CD14-positive monocyte (primary cell): ENCODE measurements at regions not wholly inside any gene's neighbourhood (a gene's known extent, or its start where the extent isn't known, plus 50 kb on each side); places are given as distances from the start of the nearest gene placed in this dataset.

Source experiments
- DNase-seq, 3 donors: peaks; one replicate each; pipeline ENCODE4 v3.0.0-alpha.2; 2011 to 2022
- H2AFZ ChIP-seq: 2 replicates; pipeline ENCODE4 v1.6.0; 2012; ENCODE audit warnings: mild to moderate bottlenecking, low read depth, low read length, inconsistent platforms; ENCODE audit not compliant: insufficient read depth, poor library complexity, severe bottlenecking
- H3K27ac ChIP-seq, 2 donors: 1 replicate in 1 of 2; 2 replicates in 1 of 2; pipeline ENCODE4 v1.5.1; 2012 to 2013; ENCODE audit warnings: low read length in 2 of 2, control low read depth in 1 of 2, inconsistent platforms in 1 of 2, low read depth in 1 of 2, mild to moderate bottlenecking in 1 of 2
- H3K27me3 ChIP-seq, 2 donors: one replicate each; pipeline versions ENCODE4 v1.6.0 to v1.6.1; 2011 to 2013; ENCODE audit warnings: low read length in 2 of 2; ENCODE audit not compliant: control insufficient read depth in 2 of 2, insufficient read depth in 2 of 2
- H3K36me3 ChIP-seq, 2 donors: replicated peaks in 1 of 2; 1 replicate in 1 of 2; 2 replicates in 1 of 2; pipeline versions ENCODE4 v1.5.1 to v1.6.1; 2012 to 2013; ENCODE audit warnings: low read length in 2 of 2, control low read depth in 1 of 2, inconsistent platforms in 1 of 2, mild to moderate bottlenecking in 1 of 2; ENCODE audit not compliant: insufficient read depth in 2 of 2, control insufficient read depth in 1 of 2
- H3K4me1 ChIP-seq, 2 donors: 1 replicate in 1 of 2; 2 replicates in 1 of 2; pipeline versions ENCODE4 v1.5.1 to v1.6.1; 2012 to 2013; ENCODE audit warnings: low read length in 2 of 2, control low read depth in 1 of 2, inconsistent platforms in 1 of 2, mild to moderate bottlenecking in 1 of 2, moderate library complexity in 1 of 2; ENCODE audit not compliant: insufficient read depth in 2 of 2, control insufficient read depth in 1 of 2
- H3K4me2 ChIP-seq: replicated peaks from 2 replicates; pipeline ENCODE3; 2012; ENCODE audit warnings: low read length, moderate library complexity, mild to moderate bottlenecking; ENCODE audit not compliant: poor library complexity, severe bottlenecking; ENCODE audit errors: extremely low read depth
- H3K4me3 ChIP-seq, 3 experiments: fragments of 200-600 bp in 1 of 3; sonication (generic) in 1 of 3; replicated peaks in 1 of 3; 1 replicate in 2 of 3; 2 replicates in 1 of 3; pipeline ENCODE4 v1.5.1; 2011 to 2013; ENCODE audit warnings: low read length in 3 of 3, mild to moderate bottlenecking in 3 of 3, control low read depth in 2 of 3, low read depth in 2 of 3, inconsistent platforms in 1 of 3, moderate library complexity in 1 of 3
- H3K79me2 ChIP-seq: 2 replicates; pipeline ENCODE4 v1.6.0; 2012; ENCODE audit warnings: mild to moderate bottlenecking, control low read depth, inconsistent platforms, low read length, moderate library complexity; ENCODE audit not compliant: insufficient read depth
- H3K9ac ChIP-seq: 2 replicates; pipeline ENCODE4 v1.6.0; 2017; ENCODE audit warnings: low read length, mild to moderate bottlenecking; ENCODE audit not compliant: insufficient read depth, poor library complexity, severe bottlenecking
- H3K9me3 ChIP-seq, 2 donors: replicated peaks in 1 of 2; 1 replicate in 1 of 2; 2 replicates in 1 of 2; pipeline versions ENCODE4 v1.5.1 to v1.6.1; 2012 to 2013; ENCODE audit warnings: low read length in 2 of 2, control low read depth in 1 of 2; ENCODE audit not compliant: control insufficient read depth in 1 of 2, insufficient read depth in 1 of 2
- H4K20me1 ChIP-seq: 2 replicates; pipeline ENCODE4 v1.6.0; 2012; ENCODE audit warnings: mild to moderate bottlenecking, low read length, control low read depth, moderate library complexity; ENCODE audit not compliant: insufficient read depth
- H3K27ac Mint-ChIP-seq, 7 donors: one replicate each; pipeline ENCODE4 v1.8.0; 2020; ENCODE audit warnings: mild to moderate bottlenecking in 7 of 7, mixed read lengths in 7 of 7, moderate library complexity in 6 of 7, inconsistent platforms in 2 of 7
- H3K27me3 Mint-ChIP-seq, 3 donors: one replicate each; pipeline ENCODE4 v1.8.0; 2021 to 2022; ENCODE audit warnings: low read depth in 3 of 3, mild to moderate bottlenecking in 3 of 3, mixed read lengths in 3 of 3, moderate library complexity in 3 of 3, inconsistent platforms in 1 of 3
- H3K36me3 Mint-ChIP-seq, 2 donors: one replicate each; pipeline ENCODE4 v1.8.0; 2020; ENCODE audit warnings: mixed read lengths in 2 of 2, inconsistent platforms in 1 of 2, mild to moderate bottlenecking in 1 of 2
- H3K4me1 Mint-ChIP-seq: one replicate; pipeline ENCODE4 v1.8.0; 2020; ENCODE audit warnings: mild to moderate bottlenecking, mixed read lengths
- H3K4me3 Mint-ChIP-seq, 2 donors: one replicate each; pipeline ENCODE4 v1.8.0; 2020; ENCODE audit warnings: mild to moderate bottlenecking in 2 of 2, mixed read lengths in 2 of 2, moderate library complexity in 1 of 2
- H3K9me3 Mint-ChIP-seq, 7 donors: one replicate each; pipeline ENCODE4 v1.8.0; 2020 to 2022; ENCODE audit warnings: mixed read lengths in 7 of 7, mild to moderate bottlenecking in 6 of 7, moderate library complexity in 6 of 7, inconsistent platforms in 2 of 7
- WGBS: methylation state at CpG from one replicate; pipeline ENCODE4 v1.1.5; 2013; ENCODE audit warnings: missing lambda C conversion rate; ENCODE audit not compliant: insufficient coverage; 5-methylcytosine and 5-hydroxymethylcytosine counted together
- intact Hi-C, 2 donors: fragments of 100-400 bp; cut with micrococcal nuclease; formaldehyde crosslinking; loops; one replicate each; pipeline versions ENCODE4 v1.15.0 to v1.15.1; 2023
- TF ChIP-seq, protein P1 (sequence below): fragments of 200-600 bp; IDR thresholded peaks from one replicate; pipeline ENCODE4 v1.8.0; 2022; ENCODE audit warnings: antibody characterized with exemption, mild to moderate bottlenecking

DNA sequence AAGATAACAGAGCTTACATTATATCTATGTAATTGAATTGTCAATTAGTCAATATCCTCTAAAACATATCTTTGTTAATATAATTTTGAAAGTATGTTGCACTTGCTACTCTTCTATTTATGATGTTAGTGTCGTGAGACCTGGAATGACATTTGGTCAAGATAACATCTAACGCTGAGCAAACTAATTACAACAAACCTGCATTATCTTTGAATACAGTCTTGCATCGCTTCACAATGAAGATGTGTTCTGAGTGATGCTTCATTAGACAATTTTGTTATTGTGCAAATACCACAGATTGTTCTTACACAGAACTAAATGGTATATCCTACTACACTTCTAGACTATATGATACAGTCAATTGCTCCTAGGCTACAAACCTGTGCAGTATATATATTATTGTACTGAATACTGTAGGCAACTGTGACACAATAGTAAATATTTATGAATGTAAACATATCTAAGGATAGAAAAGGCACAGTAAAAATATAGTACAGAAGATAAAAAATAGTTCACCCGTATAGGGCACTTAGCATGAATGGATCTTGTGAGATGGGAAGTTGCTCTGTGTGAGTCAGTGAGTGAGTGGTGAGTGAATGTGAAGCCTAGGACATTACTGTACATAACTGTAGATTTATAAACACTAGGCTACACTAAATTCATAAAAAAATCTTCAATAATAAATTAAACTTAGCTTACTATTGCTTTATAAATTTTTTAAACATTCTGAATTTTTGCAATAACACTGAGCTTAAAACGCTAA lies 1773.8 kb downstream of the PCDH9 start:
- Mint-ChIP-seq H3K27me3 (no peaks in the 10 kb centered on the region), H3K4me3 (no peak overlapping the region), H3K9me3 (peaks cover 0 to 5% (median 2%) of the 10 kb centered on the region in 7 donors), H3K27ac (no peak overlapping the region), H3K36me3 (no peaks in the 10 kb centered on the region), H3K4me1 (no peaks in the 10 kb centered on the region)
- peaks cover 0 to 5% of the 10 kb centered on the region in 2 donors for H3K9me3 ChIP-seq
- H4K20me1 ChIP-seq: no peaks in the 10 kb centered on the region
- DNase-seq: no peak
- no peak overlapping the region for H3K4me3 ChIP-seq
- no peak overlapping the region for H3K27ac ChIP-seq
- no peaks in the 10 kb centered on the region for H3K36me3 ChIP-seq
- TF ChIP-seq, protein P1, sequence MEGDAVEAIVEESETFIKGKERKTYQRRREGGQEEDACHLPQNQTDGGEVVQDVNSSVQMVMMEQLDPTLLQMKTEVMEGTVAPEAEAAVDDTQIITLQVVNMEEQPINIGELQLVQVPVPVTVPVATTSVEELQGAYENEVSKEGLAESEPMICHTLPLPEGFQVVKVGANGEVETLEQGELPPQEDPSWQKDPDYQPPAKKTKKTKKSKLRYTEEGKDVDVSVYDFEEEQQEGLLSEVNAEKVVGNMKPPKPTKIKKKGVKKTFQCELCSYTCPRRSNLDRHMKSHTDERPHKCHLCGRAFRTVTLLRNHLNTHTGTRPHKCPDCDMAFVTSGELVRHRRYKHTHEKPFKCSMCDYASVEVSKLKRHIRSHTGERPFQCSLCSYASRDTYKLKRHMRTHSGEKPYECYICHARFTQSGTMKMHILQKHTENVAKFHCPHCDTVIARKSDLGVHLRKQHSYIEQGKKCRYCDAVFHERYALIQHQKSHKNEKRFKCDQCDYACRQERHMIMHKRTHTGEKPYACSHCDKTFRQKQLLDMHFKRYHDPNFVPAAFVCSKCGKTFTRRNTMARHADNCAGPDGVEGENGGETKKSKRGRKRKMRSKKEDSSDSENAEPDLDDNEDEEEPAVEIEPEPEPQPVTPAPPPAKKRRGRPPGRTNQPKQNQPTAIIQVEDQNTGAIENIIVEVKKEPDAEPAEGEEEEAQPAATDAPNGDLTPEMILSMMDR: no peak
- H3K79me2 ChIP-seq: no peaks in the 10 kb centered on the region
- H3K9ac ChIP-seq: no peak overlapping the region
- H2AFZ ChIP-seq: no peak overlapping the region
- intact Hi-C loops: no loop called here
- H3K4me1 ChIP-seq: no peaks in the 10 kb centered on the region
- no peaks in the 10 kb centered on the region for H3K27me3 ChIP-seq
- WGBS: no CpG with 5 or more reads among the region's 5 CpGs
- H3K4me2 ChIP-seq: no peak overlapping the region

DNA sequence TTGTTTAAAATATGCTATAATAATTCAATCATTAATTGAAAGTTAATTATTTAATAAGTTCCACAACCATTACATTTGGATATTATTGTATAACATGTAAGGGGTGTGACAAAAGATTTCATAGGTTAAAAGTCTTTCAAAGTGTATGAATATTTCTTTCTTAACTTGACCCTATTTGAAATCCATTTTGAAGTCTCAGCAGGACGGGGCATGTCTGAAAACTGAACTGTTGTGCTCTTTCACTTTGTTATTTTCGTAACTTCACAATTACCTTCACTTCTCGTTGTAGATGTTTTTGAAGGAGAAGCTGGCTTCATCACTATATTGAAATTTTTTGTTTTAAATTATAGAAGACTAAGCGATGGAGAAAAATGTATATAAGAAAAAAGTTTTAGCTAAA lies 1775.7 kb downstream of the PCDH9 start:
- Histone ChIP-seq H3K4me3 (no peak overlapping the region), H3K4me1 (no peaks in the 10 kb centered on the region), H3K36me3 (no peaks in the 10 kb centered on the region), H3K79me2 (no peaks in the 10 kb centered on the region), H3K9me3 (peaks cover 0 to 5% of the 10 kb centered on the region in 2 donors), H3K27ac (no peak overlapping the region), H4K20me1 (no peaks in the 10 kb centered on the region), H3K4me2 (no peak overlapping the region), H2AFZ (no peak overlapping the region), H3K27me3 (no peaks in the 10 kb centered on the region), H3K9ac (no peak overlapping the region)
- WGBS: no CpG with 5 or more reads among the region's 4 CpGs
- no peaks in the 10 kb centered on the region for H3K27me3 Mint-ChIP-seq
- H3K4me3 Mint-ChIP-seq: no peak overlapping the region
- H3K27ac Mint-ChIP-seq: no peak overlapping the region
- peaks cover 0 to 5% (median 2%) of the 10 kb centered on the region in 7 donors for H3K9me3 Mint-ChIP-seq
- no peaks in the 10 kb centered on the region for H3K4me1 Mint-ChIP-seq
- TF ChIP-seq, protein P1: no peak
- no peaks in the 10 kb centered on the region for H3K36me3 Mint-ChIP-seq
- no peak for DNase-seq
- intact Hi-C loops: no loop called here
